ENCODE measurements at regions not wholly inside any gene's neighbourhood (a gene's known extent, or its start where the extent isn't known, plus 50 kb on each side); places are given as distances from the start of the nearest gene placed in this dataset.

GRCh38 chr13:73759434-73759833, 374.8 kb downstream of the KLF12 start:
- TF ChIP-seq CTCF (IDR thresholded peaks at IDR 0.05) (no peak), TCF7L2 (IDR thresholded peaks at IDR 0.05; ENCODE audit: low read depth, low read length) (no peak), REST (IDR thresholded peaks at IDR 0.05; ENCODE audit: insufficient read depth in 1 of 2, low read depth in 2 of 2, low read length in 1 of 2) (no peak), POLR2AphosphoS5 (IDR thresholded peaks at IDR 0.05; ENCODE audit: low read depth, low read length) (no peak), SIN3A (IDR thresholded peaks at IDR 0.05; ENCODE audit: borderline replicate concordance, insufficient read depth, low read depth, low read length) (no peak)
